PC-9 (cell line): ENCODE measurements at regions not wholly inside any gene's neighbourhood (a gene's known extent, or its start where the extent isn't known, plus 50 kb on each side); places are given as distances from the start of the nearest gene placed in this dataset.

Source experiments
- CTCF ChIP-seq: fragments of 200-600 bp; sonication (generic); conservative IDR thresholded peaks from 2 replicates; pipeline ENCODE4 v1.6.1; 2017; ENCODE audit warnings: mixed run types, antibody characterized with exemption, mild to moderate bottlenecking, moderate library complexity
- EZH2 ChIP-seq: fragments of 200-600 bp; sonication (generic); IDR thresholded peaks from 2 replicates; pipeline ENCODE4 v1.8.0; 2017; ENCODE audit warnings: antibody characterized with exemption, low read depth

- TF ChIP-seq CTCF (no peak), EZH2 (no peak)
Measured at GRCh38 chr2:241957276-241957675, 87.7 kb downstream of the RTP5 start.
